IMR-90 (cell line): ENCODE measurements at regions not wholly inside any gene's neighbourhood (a gene's known extent, or its start where the extent isn't known, plus 50 kb on each side); places are given as distances from the start of the nearest gene placed in this dataset.

Experiments used
- ATAC-seq: fragments of 200-7000 bp; cut with Tn5 transposase; 2 replicates; pipeline ENCODE4 v1.9.1; 2020; ENCODE audit warnings: low read depth, mild to moderate bottlenecking, moderate library complexity
- BruUV-seq: library from RNA; stranded (reverse); fragments of 400-500 nt; replicated peaks from 2 replicates; lab custom pipeline; 2021; lab: Mats Ljungman, UMichigan
- CTCF ChIA-PET: fragments of 300-600 bp; formaldehyde crosslinking; extraction: SDS; loops from one replicate; lab custom pipeline; 2021; ENCODE audit warnings: antibody characterized with exemption; lab: Yijun Ruan, JAX
- POLR2A ChIA-PET: fragments of 300-600 bp; sonication (Branson Sonifier 250); formaldehyde crosslinking; loops from one replicate; lab custom pipeline; 2022; ENCODE audit warnings: antibody characterized with exemption; ENCODE audit not compliant: unreplicated experiment; lab: Charles Lee
- DNase-seq: peaks from one replicate; pipeline ENCODE4 v3.0.0; 2013
- H2AFZ ChIP-seq: replicated peaks from 2 replicates; pipeline ENCODE3; 2013; ENCODE audit warnings: low read length, mild to moderate bottlenecking; ENCODE audit not compliant: poor library complexity
- H2AK5ac ChIP-seq: 2 replicates; pipeline ENCODE4 v1.6.1; 2013; ENCODE audit warnings: low read depth, low read length, inconsistent platforms
- H2AK9ac ChIP-seq: replicated peaks from 2 replicates; pipeline ENCODE3; 2013; ENCODE audit warnings: mild to moderate bottlenecking, low read depth, low read length, moderate library complexity; ENCODE audit not compliant: poor library complexity
- H2BK120ac ChIP-seq: 2 replicates; pipeline ENCODE4 v1.6.1; 2013; ENCODE audit warnings: low read depth, low read length, inconsistent platforms
- H2BK15ac ChIP-seq: 3 replicates; pipeline ENCODE4 v1.6.1; 2013; ENCODE audit warnings: low read depth, low read length, inconsistent platforms
- H2BK20ac ChIP-seq: 2 replicates; pipeline ENCODE4 v1.6.1; 2013; ENCODE audit warnings: low read depth, mild to moderate bottlenecking, inconsistent platforms, low read length, moderate library complexity
- H2BK5ac ChIP-seq: 2 replicates; pipeline ENCODE4 v1.6.1; 2013; ENCODE audit warnings: mild to moderate bottlenecking, low read depth, low read length, inconsistent platforms; ENCODE audit not compliant: poor library complexity, severe bottlenecking
- H3K14ac ChIP-seq: replicated peaks from 2 replicates; pipeline ENCODE4 v1.6.1; 2013; ENCODE audit warnings: low read depth, low read length, inconsistent platforms
- H3K18ac ChIP-seq: 2 replicates; pipeline ENCODE4 v1.6.1; 2013; ENCODE audit warnings: low read depth, low read length, control low read depth
- H3K23ac ChIP-seq: 2 replicates; pipeline ENCODE4 v1.6.1; 2013; ENCODE audit warnings: low read depth, low read length, inconsistent platforms
- H3K27ac ChIP-seq: 2 replicates; pipeline ENCODE4 v1.5.1; 2013; ENCODE audit warnings: mild to moderate bottlenecking, control low read depth, low read length; ENCODE audit not compliant: insufficient read depth
- H3K27me3 ChIP-seq: 2 replicates; pipeline ENCODE4 v1.6.1; 2013; ENCODE audit warnings: low read length; ENCODE audit not compliant: control insufficient read depth, insufficient read depth
- H3K36me3 ChIP-seq: 2 replicates; pipeline ENCODE4 v1.6.1; 2013; ENCODE audit warnings: low read length, mixed read lengths; ENCODE audit not compliant: control insufficient read depth, insufficient read depth
- H3K4ac ChIP-seq: 2 replicates; pipeline ENCODE4 v1.6.1; 2013; ENCODE audit warnings: low read depth, low read length, inconsistent platforms
- H3K4me1 ChIP-seq: 2 replicates; pipeline ENCODE4 v1.6.1; 2013; ENCODE audit warnings: low read length, mixed read lengths; ENCODE audit not compliant: control insufficient read depth, insufficient read depth
- H3K4me2 ChIP-seq: 2 replicates; pipeline ENCODE4 v1.6.1; 2013; ENCODE audit warnings: low read depth, mild to moderate bottlenecking, control low read depth, low read length, moderate library complexity
- H3K4me3 ChIP-seq: 2 replicates; pipeline ENCODE4 v1.5.1; 2013; ENCODE audit warnings: low read depth, mild to moderate bottlenecking, control low read depth, low read length, moderate library complexity; ENCODE audit not compliant: insufficient read depth
- H3K56ac ChIP-seq: 2 replicates; pipeline ENCODE4 v1.6.1; 2013; ENCODE audit warnings: low read length, inconsistent platforms; ENCODE audit not compliant: insufficient read depth; ENCODE audit errors: extremely low read depth
- H3K79me1 ChIP-seq, 2 experiments: 2 replicates each; pipeline ENCODE4 v1.6.1; 2013; ENCODE audit warnings: low read length in 2 of 2, inconsistent platforms in 1 of 2, low read depth in 1 of 2
- H3K9ac ChIP-seq: 2 replicates; pipeline ENCODE4 v1.6.1; 2013; ENCODE audit warnings: low read depth, low read length, control low read depth
- H3K9me1 ChIP-seq: 2 replicates; pipeline ENCODE4 v1.6.1; 2013; ENCODE audit warnings: low read length, inconsistent platforms; ENCODE audit not compliant: insufficient read depth
- H3K9me3 ChIP-seq: 2 replicates; pipeline ENCODE4 v1.6.1; 2013; ENCODE audit warnings: low read length; ENCODE audit not compliant: control insufficient read depth, insufficient read depth
- H4K20me1 ChIP-seq: 2 replicates; pipeline ENCODE4 v1.6.1; 2013; ENCODE audit warnings: low read length, inconsistent platforms; ENCODE audit not compliant: insufficient read depth
- H4K5ac ChIP-seq: 2 replicates; pipeline ENCODE4 v1.6.1; 2013; ENCODE audit warnings: mild to moderate bottlenecking, low read depth, low read length, control low read depth
- H4K8ac ChIP-seq, 2 experiments: 2 replicates each; pipeline ENCODE4 v1.6.1; 2013; ENCODE audit warnings: low read depth in 2 of 2, low read length in 2 of 2, control low read depth in 1 of 2, inconsistent platforms in 1 of 2
- H4K91ac ChIP-seq: 2 replicates; pipeline ENCODE4 v1.6.1; 2013; ENCODE audit warnings: low read depth, low read length, inconsistent platforms; ENCODE audit not compliant: insufficient read depth
- CHD1 ChIP-seq: IDR thresholded peaks from 2 replicates; pipeline ENCODE4 v1.6.1; 2012; ENCODE audit warnings: low read depth, low read length, improper control_type of control experiment
- MAZ ChIP-seq: IDR thresholded peaks from 2 replicates; pipeline ENCODE4 v1.6.1; 2012; ENCODE audit warnings: low read depth, mild to moderate bottlenecking, low read length, improper control_type of control experiment, moderate library complexity, borderline replicate concordance
- NFE2L2 ChIP-seq: fragments of 150-350 bp; IDR thresholded peaks from 2 replicates; pipeline ENCODE4 v1.6.1; 2016; ENCODE audit warnings: low read depth, mild to moderate bottlenecking, low read length
- POLR2A ChIP-seq: IDR thresholded peaks from 2 replicates; pipeline ENCODE4 v1.6.1; 2012; ENCODE audit warnings: mild to moderate bottlenecking, low read depth, low read length
- RAD21 ChIP-seq: IDR thresholded peaks from 2 replicates; pipeline ENCODE4 v1.6.1; 2012; ENCODE audit warnings: low read length, improper control_type of control experiment
- RCOR1 ChIP-seq: IDR thresholded peaks from 2 replicates; pipeline ENCODE4 v1.6.1; 2012; ENCODE audit warnings: mild to moderate bottlenecking, low read length, improper control_type of control experiment; ENCODE audit not compliant: insufficient replicate concordance
- RFX5 ChIP-seq: IDR thresholded peaks from 2 replicates; pipeline ENCODE4 v1.8.0; 2012; ENCODE audit warnings: low read depth, mild to moderate bottlenecking, low read length, moderate library complexity
- SMC3 ChIP-seq: fragments of 150-350 bp; IDR thresholded peaks from 2 replicates; pipeline ENCODE4 v1.6.1; 2016; ENCODE audit warnings: low read depth, mild to moderate bottlenecking, antibody characterized with exemption, low read length, moderate library complexity
- WGBS, 2 experiments: methylation state at CpG; one replicate each; pipeline versions ENCODE4 v1.1.5 to v1.1.7; 2013; ENCODE audit warnings: missing lambda C conversion rate in 2 of 2; ENCODE audit not compliant: insufficient read length in 1 of 2; ENCODE audit errors: extremely low coverage in 2 of 2; 5-methylcytosine and 5-hydroxymethylcytosine counted together
- dilution Hi-C: fragments of 300-500 bp; cut with HindIII; formaldehyde crosslinking; loops from one replicate; pipeline ENCODE4 v1.14.3; 2018; ENCODE audit warnings: low sequenced_read_pairs; ENCODE audit not compliant: unreplicated experiment
- in situ Hi-C: fragments of 300-500 bp; cut with MboI; formaldehyde crosslinking; loops from 3 replicates; pipeline ENCODE4 v1.14.3; 2019; ENCODE audit warnings: low sequenced_read_pairs, inconsistent platforms, mixed read lengths
- intact Hi-C: fragments of 100-400 bp; cut with micrococcal nuclease; formaldehyde crosslinking; loops from 2 replicates; pipeline ENCODE4 v1.10.0; 2022
- TF ChIP-seq, protein P1 (sequence below): fragments of 150-350 bp; IDR thresholded peaks from 2 replicates; pipeline ENCODE4 v1.6.1; 2017; ENCODE audit warnings: mild to moderate bottlenecking, antibody characterized with exemption, low read length, low read depth

DNA sequence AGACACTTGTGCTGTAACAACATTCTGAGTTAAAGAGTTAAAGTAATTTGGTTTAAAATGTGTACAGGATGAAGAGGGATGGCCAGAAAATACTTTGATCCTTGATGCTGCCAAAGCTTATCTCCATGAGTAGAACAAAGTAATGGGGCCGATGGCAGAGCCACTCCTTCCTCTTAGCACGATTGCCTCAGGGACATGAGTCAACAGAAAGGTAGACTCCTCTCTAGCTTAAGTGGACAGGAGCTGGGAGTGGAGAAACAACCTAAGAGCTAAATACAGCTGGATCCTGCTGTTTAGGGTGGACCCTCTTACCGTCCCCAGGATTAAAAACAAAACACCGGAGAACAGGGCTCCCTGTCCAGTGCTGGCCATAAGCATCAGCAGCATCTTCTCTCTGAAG is 267.3 kb downstream of the IRX1 start:
- Histone ChIP-seq H3K18ac (no peak overlapping the region), H3K9ac (no peak overlapping the region), H3K14ac (no peak overlapping the region), H3K9me1 (no peaks in the 10 kb centered on the region), H2AFZ (no peak overlapping the region), H3K4me1 (no peaks in the 10 kb centered on the region), H3K36me3 (no peaks in the 10 kb centered on the region), H3K56ac (no peak overlapping the region), H3K4me2 (no peak overlapping the region), H2AK9ac (no peak overlapping the region), H3K79me1 (no peaks in the 10 kb centered on the region), H4K8ac (no peak overlapping the region), H3K23ac (no peak overlapping the region), H3K4me3 (no peak overlapping the region), H4K91ac (no peak overlapping the region), H2BK20ac (no peak overlapping the region), H3K27ac (no peak overlapping the region), H4K5ac (no peak overlapping the region), H3K27me3 (no peaks in the 10 kb centered on the region), H2BK5ac (no peak overlapping the region), H4K20me1 (no peaks in the 10 kb centered on the region), H2BK15ac (no peak overlapping the region), H3K9me3 (peaks cover 34% of the 10 kb centered on the region), H2BK120ac (no peak overlapping the region), H3K4ac (no peak overlapping the region), H2AK5ac (no peak overlapping the region)
- 33% methylated on average over 1 of the region's 4 CpGs; no CpG with 5 or more reads in 1 of the 2 experiments for WGBS, 2 experiments
- in situ Hi-C loops = no loop called here
- ChIA-PET POLR2A (no interaction called here), CTCF (no interaction called here)
- ATAC-seq = no peak
- no TSS peak for BruUV-seq
- no peak for DNase-seq
- intact Hi-C loops = no loop called here
- TF ChIP-seq MAZ = no peak
- TF ChIP-seq, protein P1, sequence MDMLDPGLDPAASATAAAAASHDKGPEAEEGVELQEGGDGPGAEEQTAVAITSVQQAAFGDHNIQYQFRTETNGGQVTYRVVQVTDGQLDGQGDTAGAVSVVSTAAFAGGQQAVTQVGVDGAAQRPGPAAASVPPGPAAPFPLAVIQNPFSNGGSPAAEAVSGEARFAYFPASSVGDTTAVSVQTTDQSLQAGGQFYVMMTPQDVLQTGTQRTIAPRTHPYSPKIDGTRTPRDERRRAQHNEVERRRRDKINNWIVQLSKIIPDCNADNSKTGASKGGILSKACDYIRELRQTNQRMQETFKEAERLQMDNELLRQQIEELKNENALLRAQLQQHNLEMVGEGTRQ = no peak
- no peak for TF ChIP-seq CHD1
- TF ChIP-seq RFX5 = no peak
- no peak for TF ChIP-seq POLR2A
- no peak for TF ChIP-seq SMC3
- no peak for TF ChIP-seq RAD21
- TF ChIP-seq NFE2L2 = no peak
- TF ChIP-seq RCOR1 = no peak
- dilution Hi-C loops = no loop called here
